ENCODE measurements at regions not wholly inside any gene's neighbourhood (a gene's known extent, or its start where the extent isn't known, plus 50 kb on each side); places are given as distances from the start of the nearest gene placed in this dataset.
"Not testable (repeated sequence)": the region's sequence is repeated elsewhere in the genome, so short reads cannot be mapped to it uniquely, and the experiment has no call there.

- no peak for DNase-seq
Measured at GRCh38 chr5:120252839-120253238, 211.3 kb upstream of the PRR16 start.

GRCh38 chr5:120254385-120254784, 209.7 kb upstream of the PRR16 start:
- DNase-seq: no peak

DNA sequence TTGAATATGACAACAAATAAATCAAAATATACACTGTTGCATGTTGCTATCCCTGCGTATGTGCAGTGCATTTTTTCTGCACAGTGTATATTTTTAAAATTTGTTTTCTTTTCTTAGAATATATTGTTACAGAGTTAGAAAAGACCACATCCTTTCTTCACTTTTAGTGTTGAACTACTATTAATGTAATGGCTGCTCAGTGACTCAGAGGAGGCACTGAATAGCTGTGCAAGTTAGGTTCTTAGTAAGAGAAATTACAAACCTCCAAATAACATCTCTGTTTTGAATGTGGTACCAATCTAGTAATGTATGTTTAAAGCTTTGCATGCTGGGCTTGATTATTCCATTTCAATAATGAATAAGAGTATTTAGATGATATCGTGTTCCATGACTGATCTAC, 208.9 kb upstream of the PRR16 start:
- DNase-seq: no peak

DNA sequence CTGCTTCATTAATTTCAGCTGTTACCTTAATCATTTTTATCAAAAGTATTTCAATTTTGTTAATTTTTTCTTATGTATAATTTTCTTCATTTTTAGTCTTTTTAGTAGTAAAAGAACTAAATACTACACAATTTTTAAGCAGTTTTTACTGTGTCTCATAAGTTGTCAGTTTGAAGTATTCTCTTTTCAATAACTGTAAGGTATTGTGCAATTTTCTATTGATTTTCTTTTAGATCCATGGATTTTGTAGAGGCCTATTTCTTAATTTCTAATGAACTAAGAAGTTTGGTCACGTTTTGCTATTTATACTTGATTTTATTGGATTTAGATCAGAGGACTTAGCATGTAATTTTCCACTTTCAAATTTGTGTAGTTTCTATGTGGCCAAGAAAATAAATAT, 207.7 kb upstream of the PRR16 start:
- no peak for DNase-seq

- no peak for DNase-seq
Measured at GRCh38 chr5:120257358-120257971, 206.6 kb upstream of the PRR16 start.

DNA sequence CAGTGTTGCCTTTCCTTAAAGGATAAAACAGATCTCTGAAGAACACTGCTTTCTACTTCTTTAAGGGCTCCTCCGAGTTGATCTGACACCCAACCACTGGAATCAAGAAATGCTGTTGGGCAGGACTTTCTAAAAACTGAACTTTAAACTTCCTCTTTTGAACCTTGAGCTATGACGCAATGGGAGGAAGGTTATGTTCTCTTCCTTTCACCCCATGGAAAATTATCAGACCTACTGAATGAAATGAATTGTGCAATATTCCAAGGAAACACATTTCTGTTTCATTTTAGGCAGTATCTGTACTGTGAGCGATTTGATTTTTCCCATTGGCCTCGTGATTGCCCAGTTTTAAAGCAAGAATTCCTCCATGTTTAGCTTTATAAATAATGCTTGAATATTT, 206.0 kb upstream of the PRR16 start:
- DNase-seq: no peak

- DNase-seq: no peak
Measured at GRCh38 chr5:120260651-120261050, 203.4 kb upstream of the PRR16 start.

DNA sequence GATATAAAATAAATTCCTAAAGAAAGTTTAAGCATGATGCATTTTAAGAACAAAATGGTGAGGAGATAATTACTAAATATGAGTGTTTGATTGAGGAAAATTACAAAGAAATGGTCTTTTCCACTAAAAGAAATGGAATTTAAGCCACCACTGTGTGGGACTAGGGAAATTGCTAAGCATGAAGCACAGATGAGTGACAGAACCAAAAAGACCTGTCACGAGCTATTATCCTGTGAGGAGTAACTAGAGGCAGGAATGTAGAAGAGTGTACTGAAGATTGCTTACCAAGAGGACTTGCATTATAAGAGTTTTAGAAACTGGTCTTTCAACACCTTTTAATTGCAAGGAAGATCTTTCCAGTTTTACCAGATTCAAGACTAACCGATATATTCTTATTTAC, 193.6 kb upstream of the PRR16 start:
- DNase-seq: no peak

GRCh38 chr5:120293796-120294195, 170.3 kb upstream of the PRR16 start:
- DNase-seq: no peak

- DNase-seq: no peak
Measured at GRCh38 chr5:120297616-120298015, 166.5 kb upstream of the PRR16 start.

GRCh38 chr5:120298981-120299380, 165.1 kb upstream of the PRR16 start:
- DNase-seq: no peak

GRCh38 chr5:120304663-120305062, 159.4 kb upstream of the PRR16 start:
- DNase-seq: no peak

- DNase-seq: no peak
Measured at GRCh38 chr5:120306303-120306702, 157.8 kb upstream of the PRR16 start.

- DNase-seq: no peak
Measured at GRCh38 chr5:120314191-120314590, 149.9 kb upstream of the PRR16 start.

GRCh38 chr5:120320626-120321025, 143.5 kb upstream of the PRR16 start:
- no peak for DNase-seq

DNA sequence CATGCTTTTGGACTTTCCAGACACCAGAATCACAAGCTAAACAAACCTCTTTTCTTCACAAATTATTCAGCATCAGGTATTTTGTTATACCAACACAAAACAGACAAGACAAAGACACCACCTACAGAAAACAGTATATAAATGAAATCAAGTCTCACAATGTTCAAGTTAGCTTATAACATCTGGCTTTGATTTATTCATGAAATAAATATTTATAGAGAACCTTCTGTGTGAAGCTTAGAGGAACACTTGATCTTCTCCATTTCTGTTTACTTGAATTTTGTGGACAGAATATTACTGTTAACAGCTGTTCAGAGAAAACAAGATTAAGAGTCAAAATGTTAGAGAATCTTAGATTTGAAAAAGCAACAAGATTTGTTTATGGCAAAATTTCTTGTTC, 137.4 kb upstream of the PRR16 start:
- no peak for DNase-seq

GRCh38 chr5:120327180-120327579, 136.9 kb upstream of the PRR16 start:
- no peak for DNase-seq

DNA sequence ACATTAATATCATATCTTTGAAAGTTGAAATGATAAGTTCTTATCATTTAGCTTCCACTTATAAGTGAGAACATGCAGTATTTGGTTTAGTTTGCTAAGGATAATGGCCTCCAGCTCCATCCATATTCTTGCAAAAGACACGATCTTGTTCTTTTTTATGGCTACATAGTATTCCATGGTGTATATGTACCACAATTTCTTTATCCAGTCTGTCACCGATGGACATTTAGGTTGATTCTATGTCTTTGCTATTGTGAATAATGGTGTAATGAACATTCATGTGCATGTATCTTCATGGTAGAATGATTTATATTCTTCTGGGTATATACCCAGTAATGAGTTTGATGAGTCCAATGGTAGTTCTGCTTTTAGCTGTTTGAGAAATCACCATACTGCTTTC, 135.0 kb upstream of the PRR16 start:
- no peak for DNase-seq

DNA sequence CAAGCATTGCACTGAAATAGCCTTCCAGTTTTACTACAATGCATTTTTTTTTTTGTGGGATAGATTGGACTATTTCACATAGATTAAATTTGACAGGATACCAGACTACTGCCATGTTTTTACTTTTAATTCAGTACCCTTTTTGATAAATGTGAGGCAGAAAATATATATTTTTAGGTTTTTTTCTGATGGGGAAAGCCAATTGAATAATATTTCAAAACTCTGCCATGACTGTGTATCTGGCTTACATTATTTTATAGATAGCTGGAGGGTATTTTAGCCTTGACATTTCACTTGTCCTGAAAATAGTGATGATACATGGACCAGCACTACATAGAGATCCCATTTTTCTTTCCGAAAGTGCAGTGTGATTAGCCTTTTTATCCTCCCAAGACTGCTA, 133.5 kb upstream of the PRR16 start:
- no peak for DNase-seq

DNA sequence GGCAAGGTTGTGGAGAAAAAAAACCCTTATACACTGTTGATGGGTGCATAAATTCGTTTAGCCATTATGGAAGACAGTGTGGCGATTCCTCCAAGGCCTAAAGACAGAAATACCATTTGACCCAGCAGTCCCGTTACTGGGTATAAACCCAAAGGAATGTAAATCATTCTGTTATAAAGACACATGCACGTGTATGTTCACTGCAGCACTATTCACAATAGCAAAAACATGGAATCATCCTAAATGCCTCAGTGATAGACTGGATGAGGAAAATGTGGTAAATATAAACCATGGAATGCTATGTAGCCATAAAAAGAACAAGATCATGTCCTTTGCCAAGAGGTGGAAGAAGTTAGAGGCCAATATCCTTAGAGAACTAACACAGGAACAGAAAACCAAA, 119.9 kb upstream of the PRR16 start:
- DNase-seq: no peak

GRCh38 chr5:120345947-120346346, 118.2 kb upstream of the PRR16 start:
- no peak for DNase-seq

DNA sequence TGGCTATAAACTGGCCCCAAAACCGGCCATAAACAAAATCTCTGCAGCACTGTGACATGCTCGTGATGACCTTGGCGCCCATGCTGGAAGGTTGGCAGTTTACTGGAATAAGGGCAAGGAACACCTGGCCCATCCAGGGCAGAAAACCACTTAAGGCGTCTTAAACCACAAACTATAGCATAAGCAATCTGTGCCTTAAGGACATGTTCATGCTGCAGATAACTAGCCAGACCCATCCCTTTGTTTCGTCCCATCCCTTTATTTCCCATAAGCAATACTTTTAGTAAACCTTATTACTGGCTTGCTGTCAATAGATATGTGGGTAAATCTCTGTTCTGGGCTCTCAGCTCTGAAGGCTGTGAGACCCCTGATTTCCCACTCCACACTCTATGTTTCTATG, 113.0 kb upstream of the PRR16 start:
- DNase-seq: not testable (repeated sequence)

GRCh38 chr5:120354126-120354525, 110.0 kb upstream of the PRR16 start:
- no peak for DNase-seq

DNA sequence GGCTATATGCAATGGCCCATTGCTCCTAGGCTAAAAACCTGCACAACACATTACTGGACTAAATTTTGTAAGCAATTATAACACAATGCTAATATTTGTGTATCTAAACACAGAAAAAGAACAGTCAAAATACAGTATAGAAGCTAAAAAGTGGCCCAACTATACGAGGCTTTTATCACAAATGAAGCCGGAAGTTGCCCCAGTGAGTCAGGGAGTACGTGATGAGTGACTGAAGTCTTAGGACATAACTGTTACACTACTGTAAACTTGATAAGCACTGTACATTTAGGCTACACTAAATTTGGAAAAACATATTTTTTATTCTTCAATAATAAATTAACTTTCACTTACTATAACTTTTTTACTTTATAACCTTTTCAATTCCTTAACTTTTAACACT, 105.2 kb upstream of the PRR16 start:
- no peak for DNase-seq

DNA sequence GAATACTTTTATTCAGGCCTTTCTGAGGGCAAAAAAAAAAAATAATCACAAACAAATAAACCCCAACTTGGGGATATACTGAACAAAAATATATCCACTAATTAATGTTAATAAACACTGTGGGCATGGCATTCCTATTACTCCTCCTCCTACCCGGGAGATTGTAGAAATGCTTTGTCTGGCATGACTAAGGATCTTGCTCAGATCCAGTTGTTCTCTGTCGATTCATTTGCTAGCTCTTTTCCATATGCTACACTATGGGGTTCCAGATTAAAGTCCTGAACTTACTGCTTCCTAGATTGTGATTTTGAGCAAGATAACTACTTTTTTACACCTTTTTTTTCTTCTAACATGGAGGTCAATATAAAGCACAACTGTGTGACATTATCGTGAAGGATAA, 102.2 kb upstream of the PRR16 start:
- DNase-seq: no peak

DNA sequence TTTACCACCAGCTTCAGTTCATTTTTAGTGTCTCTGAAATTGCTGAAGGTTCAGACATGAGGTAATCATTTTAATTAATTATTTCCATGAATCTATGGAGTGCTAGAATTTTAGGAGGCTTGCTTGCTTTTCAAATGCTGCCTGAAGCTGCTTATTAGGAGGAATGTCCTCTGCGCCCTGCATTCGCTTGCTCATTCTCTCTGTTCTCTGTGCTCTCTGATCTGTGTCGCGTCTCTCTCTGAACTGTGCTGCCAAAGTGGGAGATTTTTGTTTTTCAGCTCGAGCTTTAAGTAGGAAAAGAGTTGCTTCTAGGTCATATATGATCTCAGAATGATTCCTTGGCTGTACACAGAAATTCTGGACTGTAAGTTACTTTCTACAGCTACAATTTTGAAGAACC, 101.7 kb upstream of the PRR16 start:
- no peak for DNase-seq
